ENCODE measurements at regions not wholly inside any gene's neighbourhood (a gene's known extent, or its start where the extent isn't known, plus 50 kb on each side); places are given as distances from the start of the nearest gene placed in this dataset.

GRCh38 chr6:145315982-145316600, 419.2 kb downstream of the EPM2A start:
- no peaks in the 10 kb centered on the region for H3K4me1 ChIP-seq (ENCODE audit: insufficient read depth, low read length)
- intact Hi-C loops (cut with micrococcal nuclease; ENCODE audit: unreplicated experiment) (loop anchor here (5.0 kb wide), 1 partner anchor 104 kb away; no protein-coding TSS in a partner anchor), in situ Hi-C loops (cut with HindIII; ENCODE audit: extremely low pct_ligation_motif_present, low pct_unique_long_range_greater_than_20kb) (no loop called here)
- TF ChIP-seq NFE2L2 (IDR thresholded peaks at IDR 0.05; ENCODE audit: low read length) (no peak), SUZ12 (IDR thresholded peaks at IDR 0.05; ENCODE audit: low read depth, low read length) (no peak), PAX8 (CRISPR knock-in tag; IDR thresholded peaks at IDR 0.05; ENCODE audit: borderline replicate concordance) (no peak), ZFX (CRISPR knock-in tag; IDR thresholded peaks at IDR 0.05; ENCODE audit: low read depth) (no peak), ZNF576 (CRISPR knock-in tag; IDR thresholded peaks at IDR 0.05) (no peak), PRDM4 (CRISPR knock-in tag; IDR thresholded peaks at IDR 0.05; ENCODE audit: borderline replicate concordance) (no peak), ZNF780A (CRISPR knock-in tag; IDR thresholded peaks at IDR 0.05) (no peak), ZUFSP (CRISPR knock-in tag; IDR thresholded peaks at IDR 0.05; ENCODE audit: borderline replicate concordance) (no peak), ZNF749 (CRISPR knock-in tag; IDR thresholded peaks at IDR 0.05; ENCODE audit: borderline replicate concordance) (no peak), ELF3 (CRISPR knock-in tag; IDR thresholded peaks at IDR 0.05) (no peak)
- H4K20me1 ChIP-seq (ENCODE audit: insufficient read depth, low read length), result no peaks in the 10 kb centered on the region
- no peaks in the 10 kb centered on the region for H3K9me3 ChIP-seq (ENCODE audit: low read length)
- BruUV-seq (replicated peaks), result no TSS peak
- ChIA-PET POLR2A (no interaction called here), CTCF (ENCODE audit: low intra/inter-chr PET ratio, low total read pairs) (no interaction called here)
- no peaks in the 10 kb centered on the region for H3K27me3 ChIP-seq (ENCODE audit: control insufficient read depth in 1 of 2, insufficient read depth in 2 of 2, low read length in 2 of 2)
- no peaks in the 10 kb centered on the region for H3K36me3 ChIP-seq (replicated peaks in 1 of 2; ENCODE audit: control insufficient read depth in 1 of 2, insufficient read depth in 2 of 2, low read length in 2 of 2)
- no peak overlapping the region for H3K4me2 ChIP-seq (ENCODE audit: low read depth, low read length)
- DNase-seq (ENCODE audit: low spot score), result no peak
- FAIRE-seq, result no peak
- ATAC-seq, result no peak
- 22% methylated on average over 3 of the region's 3 CpGs for WGBS (ENCODE audit: low lambda C conversion rate)
- no peak overlapping the region for H3K9ac ChIP-seq (ENCODE audit: insufficient read depth, low read depth, low read length)
- H2AFZ ChIP-seq (ENCODE audit: low read length), result no peak overlapping the region
- no peak overlapping the region for H3K4me3 ChIP-seq (replicated peaks in 1 of 3; ENCODE audit: insufficient read depth in 1 of 3, low read depth in 2 of 3, low read length in 3 of 3)
- H3K27ac ChIP-seq (ENCODE audit: extremely low read length, insufficient read depth, low read length), result no peak overlapping the region
- H3K79me2 ChIP-seq (ENCODE audit: insufficient read depth, low read length), result no peaks in the 10 kb centered on the region

Data from HepG2 (cell line).